GM10266 (cell line): ENCODE measurements at regions not wholly inside any gene's neighbourhood (a gene's known extent, or its start where the extent isn't known, plus 50 kb on each side); places are given as distances from the start of the nearest gene placed in this dataset.

ENCODE experiments used
- DNase-seq: peaks from one replicate; pipeline ENCODE4 v3.0.0; 2012; ENCODE audit errors: extremely low spot score
- TF ChIP-seq, protein P1 (sequence below): IDR thresholded peaks from 2 replicates; pipeline ENCODE4 v1.5.1; 2012; ENCODE audit warnings: mild to moderate bottlenecking, low read depth; ENCODE audit not compliant: control insufficient read depth, insufficient read depth; ENCODE audit errors: missing control alignments

- TF ChIP-seq, protein P1, sequence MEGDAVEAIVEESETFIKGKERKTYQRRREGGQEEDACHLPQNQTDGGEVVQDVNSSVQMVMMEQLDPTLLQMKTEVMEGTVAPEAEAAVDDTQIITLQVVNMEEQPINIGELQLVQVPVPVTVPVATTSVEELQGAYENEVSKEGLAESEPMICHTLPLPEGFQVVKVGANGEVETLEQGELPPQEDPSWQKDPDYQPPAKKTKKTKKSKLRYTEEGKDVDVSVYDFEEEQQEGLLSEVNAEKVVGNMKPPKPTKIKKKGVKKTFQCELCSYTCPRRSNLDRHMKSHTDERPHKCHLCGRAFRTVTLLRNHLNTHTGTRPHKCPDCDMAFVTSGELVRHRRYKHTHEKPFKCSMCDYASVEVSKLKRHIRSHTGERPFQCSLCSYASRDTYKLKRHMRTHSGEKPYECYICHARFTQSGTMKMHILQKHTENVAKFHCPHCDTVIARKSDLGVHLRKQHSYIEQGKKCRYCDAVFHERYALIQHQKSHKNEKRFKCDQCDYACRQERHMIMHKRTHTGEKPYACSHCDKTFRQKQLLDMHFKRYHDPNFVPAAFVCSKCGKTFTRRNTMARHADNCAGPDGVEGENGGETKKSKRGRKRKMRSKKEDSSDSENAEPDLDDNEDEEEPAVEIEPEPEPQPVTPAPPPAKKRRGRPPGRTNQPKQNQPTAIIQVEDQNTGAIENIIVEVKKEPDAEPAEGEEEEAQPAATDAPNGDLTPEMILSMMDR, result no peak
- no peak for DNase-seq
These were observed 372.6 kb downstream of the SHANK2 start for GRCh38 chr11:70879601-70880285.

DNA sequence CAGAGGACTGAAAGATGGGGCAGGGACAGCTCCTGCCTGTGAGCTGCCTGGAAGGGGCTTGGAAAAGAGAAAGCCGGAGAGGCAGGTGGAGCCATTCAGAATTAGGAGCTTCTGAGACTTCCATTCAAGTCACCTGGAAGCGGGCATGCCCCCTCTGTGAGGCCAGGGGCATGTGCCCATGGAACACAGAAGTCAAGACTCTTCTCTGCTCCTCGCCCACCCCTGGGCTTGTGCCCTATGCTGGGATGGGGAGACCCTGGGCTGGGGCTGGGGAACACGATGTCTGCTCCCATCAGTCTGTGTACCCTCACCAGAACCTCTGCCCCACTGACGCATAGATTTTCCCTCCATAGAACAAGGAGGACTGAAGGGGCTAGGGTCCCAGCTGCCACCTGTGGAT lies 372.0 kb downstream of the SHANK2 start:
- TF ChIP-seq, protein P1, result no peak
- no peak for DNase-seq

DNA sequence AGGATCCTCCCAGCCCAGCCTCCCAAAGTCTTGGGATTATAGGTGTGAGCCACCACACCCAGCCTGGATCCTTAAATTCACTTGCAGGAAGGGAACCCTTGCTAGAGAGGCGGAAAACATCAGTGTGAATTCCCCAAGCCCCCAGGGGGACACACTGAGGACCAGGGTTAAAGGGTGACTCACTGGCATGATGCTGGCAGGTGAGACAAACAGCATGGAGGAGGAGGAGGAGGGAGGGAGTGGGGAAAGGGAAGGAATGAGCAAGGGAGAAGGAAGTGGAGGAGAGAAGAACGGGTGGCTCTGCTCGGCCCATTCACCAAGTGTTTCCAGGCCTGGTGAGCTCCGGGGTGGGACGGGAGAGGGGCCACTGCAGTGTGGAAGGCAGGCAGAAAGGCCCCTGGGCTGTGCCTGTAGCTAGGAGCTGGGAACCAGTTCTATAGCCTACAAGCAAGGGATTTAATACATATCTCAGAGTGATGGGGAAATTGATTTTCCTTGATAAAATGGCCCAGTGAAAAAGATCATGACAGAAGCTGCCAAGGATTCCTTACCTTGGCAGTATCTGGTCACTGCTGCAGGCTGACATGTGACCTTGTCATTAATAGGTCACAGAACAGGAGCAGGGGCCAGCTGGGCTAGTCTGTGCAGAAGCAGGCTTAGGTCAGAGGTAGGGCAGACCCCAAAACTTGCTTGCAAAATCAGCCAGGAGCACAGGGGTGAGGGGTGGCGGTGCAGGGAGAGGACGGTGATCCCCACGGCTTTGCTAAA lies 370.2 kb downstream of the SHANK2 start:
- TF ChIP-seq, protein P1, result no peak
- no peak for DNase-seq

GRCh38 chr11:70882716-70883085 lies 369.7 kb downstream of the SHANK2 start:
- DNase-seq, result no peak
- TF ChIP-seq, protein P1, result no peak

- DNase-seq, result no peak
- TF ChIP-seq, protein P1, result no peak
These were observed 368.9 kb downstream of the SHANK2 start for GRCh38 chr11:70883323-70883940.

DNA sequence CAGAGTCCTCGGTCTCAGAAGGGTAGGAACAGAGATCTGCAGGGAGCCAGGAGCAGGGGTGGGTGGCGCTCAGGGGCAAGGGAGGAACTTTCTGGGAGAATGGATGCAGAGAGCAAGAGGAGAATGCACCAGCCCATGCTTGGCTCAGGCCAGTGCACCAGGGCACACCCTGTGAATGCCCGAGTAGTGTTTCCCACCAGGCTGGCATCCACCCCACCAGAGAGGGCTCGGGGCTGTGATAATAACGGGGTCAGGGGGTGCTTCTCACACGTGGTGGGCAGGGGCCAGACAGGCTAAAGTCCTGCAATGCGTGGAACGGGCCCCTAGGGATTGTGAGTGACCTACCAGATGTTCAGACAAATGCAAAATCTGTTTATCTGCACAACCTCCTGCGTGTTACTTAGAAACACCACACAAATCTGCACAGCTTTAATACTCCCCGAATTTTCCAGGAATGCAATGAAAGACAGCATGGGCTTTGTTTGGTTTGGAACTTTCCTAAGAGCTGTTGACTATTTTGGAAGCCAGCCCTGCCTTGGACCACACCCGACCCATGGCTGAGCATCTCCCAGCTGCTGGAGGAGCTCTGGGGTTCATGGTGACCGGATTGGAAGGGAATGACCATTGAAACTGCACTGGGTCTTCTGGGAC lies 368.3 kb downstream of the SHANK2 start:
- TF ChIP-seq, protein P1, result no peak
- no peak for DNase-seq
